ENCODE measurements at regions not wholly inside any gene's neighbourhood (a gene's known extent, or its start where the extent isn't known, plus 50 kb on each side); places are given as distances from the start of the nearest gene placed in this dataset.
"Not testable (repeated sequence)": the region's sequence is repeated elsewhere in the genome, so short reads cannot be mapped to it uniquely, and the experiment has no call there.

DNA sequence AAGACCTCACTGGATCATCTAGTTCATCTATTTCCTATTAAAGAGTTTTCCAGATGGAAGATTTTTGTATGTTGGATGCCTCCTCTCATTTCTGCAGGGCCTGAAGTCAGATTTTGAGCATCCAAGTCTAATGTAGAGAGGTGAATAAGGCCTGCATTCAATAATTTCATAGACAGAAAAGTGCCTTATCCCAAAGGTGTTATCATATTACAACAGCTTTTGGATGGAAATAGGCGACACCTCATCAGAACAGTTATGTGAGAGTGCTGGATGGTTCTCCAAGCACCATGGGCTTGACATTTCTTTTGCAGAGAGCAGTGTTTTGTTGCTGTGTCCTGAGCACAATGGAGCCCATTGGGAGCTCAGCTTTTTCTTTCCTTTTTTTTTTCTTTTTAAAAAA lies 162.4 kb upstream of the MEOX2 start:
- DNase-seq, result no peak

DNA sequence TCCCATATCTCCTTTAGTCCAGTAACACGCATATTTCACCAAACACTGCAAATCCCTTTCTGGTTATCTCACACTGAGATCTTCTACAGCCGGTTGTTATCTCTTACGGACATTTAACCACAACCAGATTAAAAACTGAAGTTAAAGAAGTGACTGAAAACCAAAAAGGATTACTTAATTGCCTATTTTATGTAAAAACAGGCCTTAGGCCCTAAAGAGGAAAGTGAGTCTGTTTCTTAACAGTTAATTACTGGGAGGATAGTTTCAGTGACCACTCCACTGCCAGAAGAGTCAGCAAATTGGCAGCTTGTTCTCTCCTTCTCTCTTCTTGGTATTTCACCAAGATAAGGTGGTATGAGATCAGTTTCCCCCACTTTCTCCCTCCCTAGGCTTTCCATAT lies 161.9 kb upstream of the MEOX2 start:
- no peak for DNase-seq

DNA sequence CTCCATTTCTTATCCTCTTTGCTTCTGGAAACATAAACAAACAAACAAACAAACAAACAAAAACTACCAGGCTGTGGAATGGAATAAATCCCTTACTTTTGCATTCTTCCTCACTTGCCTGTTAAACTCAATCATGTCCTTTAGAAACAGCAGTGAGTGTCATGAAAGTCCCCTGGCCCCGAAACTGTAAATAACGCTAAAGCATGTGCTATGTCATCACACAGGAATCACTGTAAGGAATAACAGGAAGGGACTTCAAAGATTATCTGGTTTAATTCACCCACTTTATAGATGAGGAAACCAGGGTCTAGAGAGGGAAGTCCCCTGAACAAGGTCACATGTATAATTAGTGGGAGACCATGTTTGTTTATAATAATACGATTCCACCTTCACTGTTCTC lies 159.4 kb upstream of the MEOX2 start:
- DNase-seq, result no peak

DNA sequence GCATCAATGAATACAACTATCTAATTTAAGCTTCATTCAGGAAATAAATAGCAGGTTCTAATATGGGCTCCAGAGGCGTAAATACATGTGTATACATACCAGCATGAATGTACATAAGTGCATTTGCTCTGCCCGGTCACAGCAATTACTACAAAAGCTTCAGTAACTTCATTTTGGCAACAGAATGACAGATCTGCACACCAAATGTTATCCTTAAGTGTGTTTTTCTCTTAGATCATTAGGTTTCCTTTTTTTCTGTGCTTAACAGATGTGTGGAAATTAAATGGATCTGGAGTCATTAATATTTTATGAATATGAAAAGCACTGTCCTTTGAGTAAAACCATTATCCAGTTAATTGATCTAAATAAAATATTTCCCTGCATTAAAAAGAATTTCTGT lies 159.0 kb upstream of the MEOX2 start:
- DNase-seq, result no peak

DNA sequence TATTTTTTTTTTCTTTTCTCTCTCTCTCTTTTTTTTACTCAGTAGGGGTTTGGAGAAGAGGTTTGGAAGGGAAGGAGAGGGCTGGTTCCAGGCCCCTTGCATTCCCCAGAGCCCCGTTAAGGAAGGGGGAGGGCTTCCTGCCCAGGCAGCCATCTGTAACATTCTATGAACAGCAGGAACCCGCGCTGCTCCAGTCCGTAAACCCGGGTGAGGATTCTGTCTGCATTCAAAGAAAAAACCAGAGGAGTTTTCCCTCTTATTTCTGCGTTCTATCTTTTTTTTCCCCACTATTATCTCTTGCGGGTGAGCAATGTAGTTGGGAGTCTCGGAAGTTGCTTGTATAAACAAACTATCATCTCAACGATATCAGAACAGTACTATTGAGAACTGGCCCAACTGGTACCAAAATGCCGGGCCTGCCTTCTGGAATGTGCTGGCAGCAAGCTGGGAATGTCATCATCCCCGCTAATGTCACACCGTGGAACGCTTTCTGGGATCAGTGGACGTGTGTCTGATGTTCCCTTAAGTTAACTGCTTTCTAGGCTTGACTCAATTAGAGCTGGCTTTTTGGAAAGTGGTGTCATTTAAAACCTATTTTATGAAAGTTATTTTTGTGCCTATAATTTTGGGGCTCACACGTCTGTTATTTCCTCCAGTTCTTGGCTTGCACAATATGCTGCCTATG lies 153.1 kb upstream of the MEOX2 start:
- peak; percentile 76 for DNase-seq

DNA sequence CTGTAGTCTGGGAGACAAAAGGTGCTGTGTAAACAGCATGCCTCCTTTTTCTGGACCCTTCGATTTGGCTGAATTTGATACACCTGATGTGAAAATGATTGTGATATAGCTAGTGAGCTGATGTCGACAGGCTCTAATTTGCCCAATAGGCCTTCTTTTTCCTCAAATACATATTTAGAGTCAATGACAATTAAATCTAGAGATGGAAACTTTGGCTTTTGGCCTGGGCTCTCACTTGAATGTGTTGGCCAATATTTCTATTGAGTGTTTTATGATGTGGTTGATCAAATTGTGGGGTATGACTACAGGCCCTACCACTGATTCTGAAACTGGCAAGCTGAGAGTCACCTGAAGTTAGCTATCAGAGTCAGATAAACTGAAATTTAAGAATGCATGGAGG lies 151.8 kb upstream of the MEOX2 start:
- no peak for DNase-seq

DNA sequence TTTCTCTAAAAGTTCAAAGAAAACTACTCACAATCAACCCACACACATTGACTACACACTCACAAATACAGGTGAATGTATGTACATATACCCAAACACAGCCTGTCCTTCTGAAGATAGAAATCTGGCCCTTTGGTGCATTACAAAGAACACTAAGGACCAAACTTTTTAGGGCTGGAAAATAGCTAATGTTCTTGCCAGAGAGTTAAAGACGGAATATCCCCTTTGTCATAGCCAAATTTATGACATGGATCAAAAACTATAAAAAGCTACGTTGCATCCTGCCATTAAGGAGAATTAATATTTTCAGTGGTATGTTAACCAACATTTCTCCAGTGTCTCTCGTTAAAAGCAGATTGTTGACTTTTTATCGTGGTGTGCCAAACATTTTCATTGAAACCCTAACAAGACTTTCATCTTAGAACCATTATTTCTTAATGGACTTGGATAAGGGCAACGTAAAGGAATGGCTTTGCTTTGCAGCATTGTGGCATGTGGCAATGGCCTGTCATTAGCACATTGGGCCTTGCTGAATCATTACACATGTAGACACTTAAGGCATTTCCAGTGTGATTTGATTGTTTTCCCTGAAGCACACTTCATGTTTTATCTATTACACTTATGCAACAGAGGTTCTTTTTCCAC lies 150.9 kb upstream of the MEOX2 start:
- DNase-seq, result peak; percentile 40

DNA sequence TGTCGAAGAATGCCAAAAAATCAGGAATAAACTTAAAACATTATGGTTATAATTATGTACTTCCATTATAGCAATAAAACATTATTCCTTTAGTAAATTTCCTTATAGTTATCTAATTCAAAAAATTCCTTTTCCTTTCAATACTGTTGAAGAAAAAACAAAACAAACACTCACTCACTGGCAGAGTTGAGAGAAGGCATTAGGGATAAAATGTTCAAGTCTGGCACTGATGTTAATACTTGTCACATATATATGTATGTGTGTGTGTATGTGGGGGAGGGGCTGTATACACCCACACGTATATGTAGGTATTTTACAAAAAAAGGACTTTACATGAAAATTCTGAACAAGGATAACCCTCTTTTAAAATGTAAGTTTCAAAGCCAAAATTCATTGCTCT lies 150.2 kb upstream of the MEOX2 start:
- no peak for DNase-seq

DNA sequence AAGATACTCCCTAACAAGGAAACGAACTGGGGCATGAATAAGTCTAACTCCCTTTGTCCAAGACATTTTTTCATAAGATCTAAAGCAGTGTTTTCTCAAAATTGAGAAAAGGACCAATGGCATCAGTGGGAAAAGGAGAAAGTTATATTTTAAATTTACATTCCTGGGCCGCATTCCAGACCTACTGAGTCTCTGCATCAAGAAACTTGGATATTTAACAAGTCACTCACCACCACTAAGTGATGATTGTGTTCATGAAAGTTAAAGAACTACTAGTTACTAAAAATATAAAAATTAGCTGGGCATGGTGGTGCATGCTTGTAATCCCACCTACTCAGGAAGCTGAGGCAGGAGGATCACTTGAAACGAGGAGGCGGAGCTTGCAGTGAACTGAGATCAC lies 149.6 kb upstream of the MEOX2 start:
- DNase-seq, result peak; percentile 82

DNA sequence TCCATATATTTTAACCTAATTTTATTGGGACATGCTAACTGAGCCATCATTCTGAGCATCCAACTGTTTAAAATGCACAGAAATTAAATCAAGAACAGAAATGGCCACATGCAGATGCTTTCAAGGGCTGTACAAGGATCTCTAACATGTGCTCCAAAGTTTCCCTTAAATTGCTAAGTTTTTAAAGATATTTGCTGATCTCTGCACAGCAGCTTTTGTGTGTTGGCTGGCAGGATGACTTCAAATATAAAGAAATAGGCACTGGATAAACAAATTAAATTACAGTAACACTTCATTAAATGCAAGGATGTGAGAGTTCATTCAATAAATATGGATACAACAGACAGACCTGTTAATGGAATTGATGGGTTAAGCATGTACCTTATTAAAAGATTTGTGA lies 148.0 kb upstream of the MEOX2 start:
- no peak for DNase-seq

DNA sequence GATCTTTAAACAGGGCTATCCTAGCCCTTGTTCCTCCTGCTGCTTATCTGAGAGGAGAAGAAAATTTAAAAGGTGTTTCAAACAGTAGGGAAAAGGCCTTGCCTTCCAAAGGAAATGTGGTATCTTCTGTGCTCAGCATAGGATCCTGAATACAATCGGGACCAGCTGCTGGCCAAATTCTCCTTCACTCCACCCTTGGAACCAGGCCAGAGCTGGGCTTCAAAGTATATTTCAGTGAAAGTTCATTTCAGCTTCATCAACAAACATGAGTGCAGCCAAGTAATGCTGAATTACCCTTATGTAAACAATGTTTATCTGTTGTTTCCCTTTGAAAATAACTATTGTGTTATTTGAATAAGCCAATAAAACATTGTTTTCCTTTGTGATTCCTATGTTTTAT lies 146.5 kb upstream of the MEOX2 start:
- no peak for DNase-seq

DNA sequence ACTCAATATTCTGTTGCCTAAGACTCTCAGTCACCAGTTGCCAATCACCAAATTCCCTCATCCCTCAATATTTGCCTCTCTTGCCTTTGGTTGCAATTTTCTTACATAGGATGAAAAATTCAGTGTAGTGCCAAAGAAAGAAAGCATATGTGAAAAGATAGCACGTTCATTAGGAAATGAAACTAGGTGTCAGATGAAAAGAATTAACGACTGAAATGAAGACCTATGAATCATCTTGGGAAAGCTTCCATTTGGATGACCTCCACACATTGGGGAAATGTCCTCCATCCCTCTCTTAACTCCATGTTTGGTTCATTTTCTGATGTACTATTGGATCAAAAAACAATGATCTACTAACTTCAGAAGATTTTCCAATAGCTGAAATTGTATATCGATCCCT lies 145.1 kb upstream of the MEOX2 start:
- DNase-seq, result no peak

DNA sequence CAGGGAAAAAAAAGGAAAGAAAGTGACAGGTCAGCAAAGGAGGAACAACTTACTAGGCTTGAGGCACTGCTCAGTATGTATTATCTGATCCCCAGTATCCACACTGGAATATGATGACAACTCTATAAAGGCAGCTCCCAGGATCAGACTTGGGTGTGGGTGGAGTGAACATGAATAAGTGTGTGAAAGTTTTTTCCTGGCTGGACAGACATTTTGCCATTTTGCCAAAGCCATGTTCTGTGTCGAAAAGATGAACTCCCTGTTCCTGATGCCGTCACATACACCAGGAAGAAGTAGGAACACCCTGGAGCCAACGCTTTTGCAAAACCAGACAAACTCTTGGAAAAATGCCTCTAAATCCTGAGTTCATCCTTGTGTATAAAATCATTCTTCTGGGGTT lies 143.2 kb upstream of the MEOX2 start:
- DNase-seq, result peak; percentile 25

DNA sequence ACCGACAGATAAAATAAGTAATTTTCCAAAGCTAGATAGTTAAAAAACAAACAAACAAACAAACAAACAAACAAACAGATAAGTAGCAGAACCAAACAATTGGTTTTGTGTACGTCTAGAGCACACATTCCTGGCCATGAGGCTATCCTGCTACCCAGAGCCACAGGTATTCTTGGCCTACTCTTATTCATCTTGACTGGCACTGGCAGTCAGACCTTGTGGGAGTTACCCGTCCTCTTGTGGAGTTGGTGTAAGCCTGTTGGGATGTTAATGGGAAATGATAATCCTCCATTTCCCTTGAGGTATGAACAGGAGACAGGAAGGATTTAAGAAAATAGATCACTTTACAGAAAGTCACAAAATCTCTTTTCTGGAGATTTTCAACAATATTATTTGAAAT lies 142.4 kb upstream of the MEOX2 start:
- DNase-seq, result no peak

DNA sequence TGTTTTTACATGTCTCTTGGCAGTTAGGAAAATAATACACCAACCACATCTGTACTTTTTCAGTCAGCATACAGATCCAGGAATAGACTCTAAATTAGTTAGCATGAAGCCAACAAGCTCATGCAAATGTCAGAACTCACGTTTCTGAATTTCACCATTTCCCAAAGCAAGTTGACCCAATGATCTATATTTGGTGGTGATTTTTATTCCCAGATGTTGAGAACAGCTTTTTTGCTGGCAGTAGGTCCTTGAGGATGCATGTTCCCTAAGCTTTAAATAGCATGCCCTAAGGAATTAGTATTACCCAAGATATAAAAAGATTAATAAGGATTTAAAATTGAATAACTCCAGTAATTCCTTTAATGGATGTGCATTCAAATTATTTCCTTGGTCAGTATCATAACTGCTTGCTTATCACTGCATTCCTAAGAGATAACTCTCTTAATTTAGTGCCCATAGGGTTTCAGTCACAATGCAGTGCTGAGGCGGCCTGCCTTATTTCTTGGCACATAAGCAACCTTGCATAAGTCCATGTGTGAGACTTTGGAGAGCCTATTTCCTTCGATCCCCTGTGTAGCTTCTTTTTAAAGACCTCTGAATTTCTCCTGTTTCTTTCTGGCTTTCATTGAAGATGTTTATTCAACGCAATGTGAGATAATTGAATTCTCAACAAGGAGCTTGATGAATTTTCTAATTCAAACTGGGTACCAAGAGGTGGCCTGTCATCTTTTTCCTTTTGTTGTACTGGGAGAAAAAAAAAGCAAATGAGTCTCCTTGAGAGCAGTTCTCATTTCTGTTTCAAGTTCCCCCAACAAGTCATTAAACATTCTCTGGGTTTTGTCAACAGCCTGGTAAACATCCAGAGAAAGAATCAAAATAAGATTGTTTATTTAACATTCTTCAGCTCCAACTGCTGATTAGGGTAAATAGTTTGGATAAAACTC lies 135.3 kb upstream of the MEOX2 start:
- DNase-seq, result peak; percentile 37

DNA sequence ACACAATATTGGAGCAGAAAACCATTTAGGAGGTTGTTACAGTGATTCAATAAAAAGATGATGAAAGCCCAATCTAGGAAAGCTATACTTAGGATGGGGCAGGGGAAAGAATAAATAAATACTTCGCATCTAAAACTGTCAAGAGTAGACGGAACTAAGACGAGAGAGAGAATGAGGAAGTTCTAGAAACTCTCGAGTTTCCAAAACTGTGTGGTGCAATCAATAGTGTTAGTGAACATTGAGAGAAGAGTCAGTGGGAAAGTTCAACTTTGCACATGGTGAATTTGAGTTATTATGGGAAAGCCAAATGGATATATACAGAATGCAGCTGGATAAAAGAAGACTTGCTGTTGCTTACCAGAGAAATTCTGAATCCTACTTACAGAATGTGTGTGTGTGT lies 133.8 kb upstream of the MEOX2 start:
- no peak for DNase-seq

DNA sequence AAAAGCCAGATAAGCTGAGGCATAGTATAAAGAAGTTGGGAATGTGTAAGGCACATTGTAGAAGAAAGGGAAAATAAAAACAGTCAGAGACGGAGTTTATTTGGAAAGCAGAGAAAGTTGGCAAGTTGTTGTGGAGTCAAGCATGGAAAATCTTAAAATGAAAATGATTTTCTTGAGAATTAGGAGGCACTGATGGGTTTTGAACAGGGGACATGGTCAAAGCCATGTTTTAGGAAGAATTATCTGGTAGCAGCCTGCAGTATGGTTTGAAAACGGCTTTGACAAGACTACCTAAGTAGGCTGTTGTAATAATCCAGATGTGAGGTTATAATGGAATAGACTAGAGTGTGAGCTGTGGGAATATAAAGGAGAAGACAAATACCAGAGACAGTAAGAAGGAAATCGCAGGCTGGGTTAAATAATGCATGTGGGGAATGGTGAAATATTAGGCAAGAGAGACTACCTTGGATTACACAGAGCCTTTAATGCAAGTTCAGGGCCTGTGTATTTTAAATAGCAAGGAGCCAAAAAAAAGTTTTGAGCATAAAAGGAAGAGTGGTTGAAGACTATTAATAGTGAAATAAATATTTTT lies 130.4 kb upstream of the MEOX2 start:
- DNase-seq, result no peak

DNA sequence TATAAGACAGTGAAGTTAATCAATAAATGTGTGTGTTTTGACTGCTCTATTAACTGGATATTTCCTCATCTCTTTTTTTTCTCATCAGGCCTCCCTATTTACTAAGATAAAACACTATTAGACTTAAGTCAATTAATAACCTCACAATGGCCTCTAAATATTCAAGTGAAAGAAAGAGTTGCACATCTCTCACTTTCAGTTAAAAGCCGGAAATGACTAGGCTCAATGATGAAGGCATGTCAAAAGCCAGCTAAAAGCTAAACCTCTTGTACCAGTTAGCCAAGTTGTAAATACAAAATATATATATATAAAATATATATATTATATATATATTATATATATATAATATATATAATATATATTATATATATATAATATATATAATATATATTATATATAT lies 127.0 kb upstream of the MEOX2 start:
- DNase-seq, result no peak

DNA sequence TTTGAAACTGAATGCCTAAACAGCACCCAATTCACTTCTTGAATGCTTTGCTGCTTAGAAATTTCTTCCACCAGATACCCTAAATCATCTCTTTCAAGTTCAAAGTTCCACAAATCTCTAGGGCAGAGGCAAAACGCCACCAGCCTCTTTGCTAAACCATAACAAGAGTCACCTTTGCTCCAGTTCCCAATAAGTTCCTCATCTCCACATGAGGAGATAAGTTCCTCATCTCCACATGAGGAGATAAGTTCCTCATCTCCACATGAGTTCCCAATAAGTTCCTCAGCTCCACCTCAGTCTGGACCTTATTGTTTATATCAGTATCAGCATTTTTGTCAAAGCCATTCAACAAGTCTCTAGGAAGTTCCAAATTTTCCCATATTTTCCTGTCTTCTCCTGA lies 123.9 kb upstream of the MEOX2 start:
- DNase-seq, result not testable (repeated sequence)

DNA sequence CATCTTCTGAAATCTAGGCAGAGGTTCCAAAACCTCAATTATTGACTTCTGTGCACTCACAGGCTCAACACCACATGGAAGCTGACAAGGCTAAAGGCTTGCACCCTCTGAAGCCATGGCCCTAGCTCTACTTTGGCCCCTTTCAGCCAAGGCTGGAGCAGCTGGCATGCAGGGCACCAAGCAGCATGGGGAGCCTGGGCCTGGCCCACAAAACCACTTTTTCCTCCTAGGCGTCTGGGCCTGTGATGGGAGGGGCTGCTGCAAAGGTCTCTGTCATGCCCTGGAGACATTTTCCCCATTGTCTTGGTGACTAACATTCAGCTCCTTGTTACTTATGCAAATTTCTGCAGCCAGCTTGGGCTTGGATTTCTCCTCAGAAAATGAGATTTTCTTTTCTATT lies 123.5 kb upstream of the MEOX2 start:
- not testable (repeated sequence) for DNase-seq

DNA sequence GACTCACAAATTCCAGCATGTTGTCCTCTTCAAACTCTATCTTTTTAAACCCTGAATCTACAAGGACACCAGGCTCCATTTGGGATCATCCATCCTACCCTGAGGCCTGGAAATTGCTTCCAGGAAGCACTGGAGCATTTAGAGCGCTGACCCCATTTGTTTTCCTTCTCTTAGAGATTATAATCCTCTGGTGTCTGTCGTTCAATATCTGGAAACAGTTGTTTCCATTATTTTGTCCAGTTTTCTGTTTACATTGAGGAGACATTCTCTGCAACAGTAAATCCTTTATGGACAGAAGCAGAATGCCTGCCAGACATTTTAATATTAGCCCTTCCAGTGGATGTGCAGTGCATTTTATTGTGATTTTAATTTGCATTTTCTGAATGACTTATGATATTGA lies 119.4 kb upstream of the MEOX2 start:
- no peak for DNase-seq

DNA sequence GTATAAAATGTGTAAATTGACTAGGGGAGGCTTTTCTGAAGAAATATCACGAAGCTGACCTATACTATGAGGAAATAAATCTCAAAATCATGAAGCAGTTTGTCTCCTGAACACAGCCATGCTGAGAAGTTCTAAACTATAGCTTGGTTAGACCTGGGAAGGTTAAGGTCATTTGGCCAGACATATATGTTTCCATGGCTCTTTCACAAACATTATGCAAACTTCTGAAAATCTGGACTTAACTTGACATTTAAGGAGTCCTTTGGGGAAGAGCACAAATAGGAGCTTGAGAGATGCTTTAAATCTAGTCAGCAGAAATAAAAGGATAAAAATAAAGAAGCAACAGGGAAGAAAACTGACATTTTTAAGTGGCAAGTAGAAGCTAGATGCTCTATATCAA lies 115.9 kb upstream of the MEOX2 start:
- peak; percentile 37 for DNase-seq

DNA sequence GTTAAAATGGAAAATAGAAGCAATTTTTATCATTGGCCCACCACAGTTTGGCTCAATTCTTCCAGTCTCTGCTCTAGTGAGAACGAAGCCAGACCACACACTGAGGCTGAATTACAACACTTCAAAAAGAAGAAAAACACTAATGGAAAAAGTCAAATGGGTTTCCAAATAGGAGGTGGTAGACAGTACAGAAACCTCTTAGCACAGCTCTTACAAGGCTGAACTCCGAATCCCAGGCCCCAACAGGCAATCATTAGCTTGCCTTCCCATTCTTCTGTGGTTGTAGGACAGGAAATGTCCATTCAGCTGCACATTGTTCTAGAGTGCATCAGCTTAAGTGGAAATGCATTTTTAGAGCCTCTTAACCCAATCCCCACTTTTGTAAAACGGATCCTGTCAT lies 115.1 kb upstream of the MEOX2 start:
- peak; percentile 92 for DNase-seq

DNA sequence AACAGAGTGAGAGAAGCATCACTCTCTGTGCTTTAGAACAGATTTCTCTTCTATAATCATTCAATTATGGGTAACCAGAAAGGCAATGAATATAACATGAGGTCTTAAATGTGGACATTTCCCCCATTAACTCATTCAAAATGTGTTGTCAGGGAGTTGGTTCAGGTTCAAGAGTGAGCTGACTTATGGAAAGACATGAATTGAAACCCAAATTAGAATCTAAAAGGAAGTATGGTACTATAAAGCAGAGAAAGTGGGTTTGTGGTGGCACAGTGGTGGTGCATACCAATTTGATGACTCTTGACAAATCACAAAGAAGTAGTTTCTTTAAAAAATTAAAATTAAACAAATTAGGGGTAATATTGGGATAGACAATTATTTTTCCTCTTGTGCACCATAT lies 114.6 kb upstream of the MEOX2 start:
- DNase-seq, result peak; percentile 64

All from fibroblast of upper back skin (primary cell).